Prostate gland (tissue), 2 donors: ENCODE measurements at regions not wholly inside any gene's neighbourhood (a gene's known extent, or its start where the extent isn't known, plus 50 kb on each side); places are given as distances from the start of the nearest gene placed in this dataset.

Experiments
- POLR2A ChIP-seq: fragments of 450-650 bp; IDR thresholded peaks from one replicate; pipeline ENCODE4 v1.6.1; 2016; ENCODE audit warnings: antibody characterized with exemption, mild to moderate bottlenecking
- TF ChIP-seq, protein P1 (sequence below), 4 experiments: fragments of 200-600 bp in 2 of 4; fragments of 450-650 bp in 2 of 4; sonication (generic) in 2 of 4; IDR thresholded peaks; 1 replicate in 3 of 4; 2 replicates in 1 of 4; pipeline ENCODE4 v1.5.1; 2016 to 2019; ENCODE audit warnings: antibody characterized with exemption in 4 of 4, mild to moderate bottlenecking in 2 of 4, moderate library complexity in 2 of 4

DNA sequence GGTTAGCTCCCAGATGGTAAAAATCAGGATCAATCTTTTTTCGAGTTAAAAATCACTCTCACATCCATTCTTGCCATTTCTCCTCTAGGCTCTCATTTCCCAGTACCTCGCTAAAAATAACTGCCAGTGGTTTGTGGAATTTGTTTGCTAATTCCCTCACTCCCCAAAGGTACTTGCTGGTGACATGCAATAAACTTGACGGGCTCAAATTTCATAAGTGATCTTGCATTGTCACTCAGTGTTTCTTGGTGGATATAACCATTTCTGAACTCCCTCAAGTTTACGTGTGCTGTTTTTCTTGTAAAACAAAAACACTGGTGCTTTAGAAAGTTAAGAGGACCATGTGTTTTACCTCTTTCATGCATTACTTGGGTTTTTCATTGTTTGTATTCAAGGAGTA lies 399.2 kb upstream of the MKI67 start:
- TF ChIP-seq, protein P1, sequence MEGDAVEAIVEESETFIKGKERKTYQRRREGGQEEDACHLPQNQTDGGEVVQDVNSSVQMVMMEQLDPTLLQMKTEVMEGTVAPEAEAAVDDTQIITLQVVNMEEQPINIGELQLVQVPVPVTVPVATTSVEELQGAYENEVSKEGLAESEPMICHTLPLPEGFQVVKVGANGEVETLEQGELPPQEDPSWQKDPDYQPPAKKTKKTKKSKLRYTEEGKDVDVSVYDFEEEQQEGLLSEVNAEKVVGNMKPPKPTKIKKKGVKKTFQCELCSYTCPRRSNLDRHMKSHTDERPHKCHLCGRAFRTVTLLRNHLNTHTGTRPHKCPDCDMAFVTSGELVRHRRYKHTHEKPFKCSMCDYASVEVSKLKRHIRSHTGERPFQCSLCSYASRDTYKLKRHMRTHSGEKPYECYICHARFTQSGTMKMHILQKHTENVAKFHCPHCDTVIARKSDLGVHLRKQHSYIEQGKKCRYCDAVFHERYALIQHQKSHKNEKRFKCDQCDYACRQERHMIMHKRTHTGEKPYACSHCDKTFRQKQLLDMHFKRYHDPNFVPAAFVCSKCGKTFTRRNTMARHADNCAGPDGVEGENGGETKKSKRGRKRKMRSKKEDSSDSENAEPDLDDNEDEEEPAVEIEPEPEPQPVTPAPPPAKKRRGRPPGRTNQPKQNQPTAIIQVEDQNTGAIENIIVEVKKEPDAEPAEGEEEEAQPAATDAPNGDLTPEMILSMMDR (IDR thresholded peaks at IDR 0.05) = no peak
- TF ChIP-seq POLR2A = no peak
